GM18951 (cell line): ENCODE measurements at regions not wholly inside any gene's neighbourhood (a gene's known extent, or its start where the extent isn't known, plus 50 kb on each side); places are given as distances from the start of the nearest gene placed in this dataset.

Experiments used
- POLR2A ChIP-seq: IDR thresholded peaks from 4 replicates; pipeline ENCODE4 v1.6.1; 2011; ENCODE audit warnings: mild to moderate bottlenecking; ENCODE audit not compliant: insufficient read length, insufficient read depth; ENCODE audit errors: extremely low read depth
- in situ Hi-C: fragments of 300-500 bp; cut with MboI; formaldehyde crosslinking; loops from one replicate; pipeline ENCODE4 v1.12.0; 2022; ENCODE audit warnings: low sequenced_read_pairs, mixed read lengths, inconsistent platforms; ENCODE audit not compliant: unreplicated experiment

GRCh38 chr7:142308326-142308725 is 50.5 kb upstream of the PRSS58 start:
- no peak for TF ChIP-seq POLR2A
- in situ Hi-C loops, result no loop called here
